Transverse colon (tissue), 4 donors: ENCODE measurements at regions not wholly inside any gene's neighbourhood (a gene's known extent, or its start where the extent isn't known, plus 50 kb on each side); places are given as distances from the start of the nearest gene placed in this dataset.

Source experiments
- DNase-seq: peaks from one replicate; pipeline ENCODE4 v3.0.0-alpha.2; 2019
- H3K27ac ChIP-seq, 4 donors: fragments of 200-600 bp; sonication (generic); 2 replicates each; pipeline ENCODE4 v1.5.1; 2016 to 2018; ENCODE audit warnings: inconsistent platforms in 4 of 4
- H3K27me3 ChIP-seq: fragments of 200-600 bp; sonication (generic); 2 replicates; pipeline ENCODE4 v1.5.1; 2017; ENCODE audit warnings: inconsistent platforms
- H3K36me3 ChIP-seq, 4 donors: fragments of 200-600 bp; sonication (generic); 2 replicates each; pipeline ENCODE4 v1.5.1; 2017 to 2019; ENCODE audit warnings: inconsistent platforms in 4 of 4
- H3K4me1 ChIP-seq, 4 donors: fragments of 200-600 bp; sonication (generic); 2 replicates each; pipeline ENCODE4 v1.5.1; 2017 to 2020; ENCODE audit warnings: inconsistent platforms in 4 of 4
- H3K4me3 ChIP-seq, 4 donors: fragments of 200-600 bp; sonication (generic); 1 replicate in 1 of 4; 2 replicates in 3 of 4; pipeline versions ENCODE4 v1.5.1 to v1.6.1; 2017 to 2019; ENCODE audit warnings: inconsistent platforms in 4 of 4
- H3K9me3 ChIP-seq, 2 donors: fragments of 200-600 bp; sonication (generic); 2 replicates each; pipeline ENCODE4 v1.5.1; 2017 to 2019; ENCODE audit warnings: inconsistent platforms in 2 of 2
- CTCF ChIP-seq, 5 experiments: fragments of 200-600 bp in 3 of 5; fragments of 450-650 bp in 2 of 5; sonication (generic) in 3 of 5; IDR thresholded peaks; 1 replicate in 2 of 5; 2 replicates in 3 of 5; pipeline ENCODE4 v1.5.1; 2016 to 2017; ENCODE audit warnings: antibody characterized with exemption in 5 of 5, inconsistent platforms in 3 of 5, mild to moderate bottlenecking in 2 of 5, moderate library complexity in 1 of 5
- EP300 ChIP-seq: sonication (generic); formaldehyde crosslinking; IDR thresholded peaks from one replicate; pipeline ENCODE4 v1.6.1; 2017; ENCODE audit warnings: antibody characterized with exemption, low read depth
- POLR2A ChIP-seq: fragments of 450-650 bp; IDR thresholded peaks from one replicate; pipeline ENCODE4 v1.6.1; 2016; ENCODE audit warnings: antibody characterized with exemption, mild to moderate bottlenecking, moderate library complexity
- POLR2AphosphoS5 ChIP-seq, 3 donors: sonication (generic); formaldehyde crosslinking; IDR thresholded peaks; one replicate each; pipeline ENCODE4 v1.6.1; 2016; ENCODE audit warnings: antibody characterized with exemption in 3 of 3
- WGBS, 2 donors: methylation state at CpG; one replicate each; pipeline ENCODE4 v1.1.5; 2018; ENCODE audit warnings: low coverage in 1 of 2; 5-methylcytosine and 5-hydroxymethylcytosine counted together
- in situ Hi-C, 4 donors: fragments of 200-750 bp; cut with MboI; loops; one replicate each; pipeline versions ENCODE4 v1.15.0 to v1.15.1; 2017; ENCODE audit warnings: low sequenced_read_pairs in 3 of 4, low pct_ligation_motif_present in 1 of 4, low pct_unique_long_range_greater_than_20kb in 1 of 4
- intact Hi-C: fragments of 100-400 bp; cut with DNase I; formaldehyde crosslinking; loops from one replicate; pipeline ENCODE4 v1.15.1; 2023; ENCODE audit warnings: low total_unique reads

GRCh38 chr10:81116990-81117389 is 579.3 kb downstream of the SH2D4B start:
- Histone ChIP-seq H3K4me3 (no peak overlapping the region), H3K36me3 (no peaks in the 10 kb centered on the region), H3K27me3 (no peaks in the 10 kb centered on the region), H3K9me3 (no peaks in the 10 kb centered on the region), H3K4me1 (no peaks in the 10 kb centered on the region), H3K27ac (no peak overlapping the region)
- no peak for DNase-seq
- intact Hi-C loops (no loop called here), in situ Hi-C loops (no loop called here)
- TF ChIP-seq EP300 (no peak), POLR2A (no peak), CTCF (IDR thresholded peaks at IDR 0.05) (no peak), POLR2AphosphoS5 (IDR thresholded peaks at IDR 0.05) (no peak)

GRCh38 chr10:81127931-81128330 is 590.2 kb downstream of the SH2D4B start:
- Histone ChIP-seq H3K27ac (no peak overlapping the region), H3K36me3 (no peaks in the 10 kb centered on the region), H3K27me3 (no peaks in the 10 kb centered on the region), H3K4me3 (no peak overlapping the region), H3K4me1 (no peaks in the 10 kb centered on the region), H3K9me3 (no peaks in the 10 kb centered on the region)
- intact Hi-C loops = no loop called here
- TF ChIP-seq CTCF (IDR thresholded peaks at IDR 0.05) (no peak), POLR2A (no peak), POLR2AphosphoS5 (IDR thresholded peaks at IDR 0.05) (no peak), EP300 (no peak)
- in situ Hi-C loops = no loop called here
- no peak for DNase-seq
- 46 to 49% methylated on average over 3 of the region's 3 CpGs for WGBS, 2 donors

- DNase-seq = no peak
- intact Hi-C loops (no loop called here), in situ Hi-C loops (no loop called here)
- Histone ChIP-seq H3K36me3 (no peaks in the 10 kb centered on the region), H3K4me1 (no peaks in the 10 kb centered on the region), H3K27ac (no peak overlapping the region), H3K27me3 (no peaks in the 10 kb centered on the region), H3K4me3 (no peak overlapping the region), H3K9me3 (no peaks in the 10 kb centered on the region)
- WGBS, 2 donors = 83 to 88% methylated on average over 2 of the region's 2 CpGs
- no peak for TF ChIP-seq EP300
- TF ChIP-seq CTCF (IDR thresholded peaks at IDR 0.05) = no peak
- TF ChIP-seq POLR2A = no peak
- TF ChIP-seq POLR2AphosphoS5 (IDR thresholded peaks at IDR 0.05) = no peak
These were observed 592.3 kb downstream of the SH2D4B start for GRCh38 chr10:81130014-81130413.

- H3K9me3 ChIP-seq = no peaks in the 10 kb centered on the region
- H3K27ac ChIP-seq = no peak overlapping the region
- no peak for TF ChIP-seq CTCF (IDR thresholded peaks at IDR 0.05)
- no peak for TF ChIP-seq POLR2A
- TF ChIP-seq POLR2AphosphoS5 (IDR thresholded peaks at IDR 0.05) = no peak
- TF ChIP-seq EP300 = no peak
- WGBS, 2 donors = 58 to 68% methylated on average over 3 of the region's 3 CpGs
- H3K27me3 ChIP-seq = no peaks in the 10 kb centered on the region
- in situ Hi-C loops = no loop called here
- no peak overlapping the region for H3K4me3 ChIP-seq
- intact Hi-C loops = no loop called here
- no peaks in the 10 kb centered on the region for H3K4me1 ChIP-seq
- H3K36me3 ChIP-seq = no peaks in the 10 kb centered on the region
- DNase-seq = no peak
These were observed 598.1 kb downstream of the SH2D4B start for GRCh38 chr10:81135851-81136250.
